Stimulated activated CD4-positive, alpha-beta T cell treated with anti-CD3 and anti-CD28 coated beads, Interleukin-1b, Interleukin-23, amount 100 ng/mL, for 24 hours (primary cell): ENCODE measurements at regions not wholly inside any gene's neighbourhood (a gene's known extent, or its start where the extent isn't known, plus 50 kb on each side); places are given as distances from the start of the nearest gene placed in this dataset.
"Not testable (repeated sequence)": the region's sequence is repeated elsewhere in the genome, so short reads cannot be mapped to it uniquely, and the experiment has no call there.

Experiments
- DNase-seq, 4 experiments: peaks; one replicate each; pipeline ENCODE4 v3.0.0-alpha.2; 2020; ENCODE audit warnings: low read depth in 4 of 4, low spot score in 1 of 4

GRCh38 chr7:93747019-93747418 is 143.5 kb downstream of the TFPI2 start:
- no peak for DNase-seq

GRCh38 chr7:93739424-93739823 is 151.1 kb downstream of the TFPI2 start:
- DNase-seq = no peak

GRCh38 chr7:93737953-93738352 is 152.6 kb downstream of the TFPI2 start:
- DNase-seq = no peak

GRCh38 chr7:93736668-93737369 is 153.7 kb downstream of the TFPI2 start:
- no peak for DNase-seq

GRCh38 chr7:93728292-93728691 is 153.8 kb upstream of the CALCR start:
- no peak for DNase-seq

- DNase-seq = no peak
Observed at GRCh38 chr7:93725954-93726353, 151.4 kb upstream of the CALCR start.

GRCh38 chr7:93723424-93724124 is 149.1 kb upstream of the CALCR start:
- DNase-seq = no peak

GRCh38 chr7:93720106-93720505 is 145.6 kb upstream of the CALCR start:
- DNase-seq = no peak

GRCh38 chr7:93719546-93719945 is 145.0 kb upstream of the CALCR start:
- no peak for DNase-seq

GRCh38 chr7:93717217-93717900 is 142.8 kb upstream of the CALCR start:
- no peak for DNase-seq

- peak in 1 of 4 experiments; percentile 2 for DNase-seq
Observed at GRCh38 chr7:93715234-93715633, 140.7 kb upstream of the CALCR start.

- DNase-seq = no peak
Observed at GRCh38 chr7:93711926-93712325, 137.4 kb upstream of the CALCR start.

- DNase-seq = not testable (repeated sequence)
Observed at GRCh38 chr7:93708255-93708654, 133.7 kb upstream of the CALCR start.

- DNase-seq = no peak
Observed at GRCh38 chr7:93707249-93707648, 132.7 kb upstream of the CALCR start.

GRCh38 chr7:93706162-93706561 is 131.6 kb upstream of the CALCR start:
- not testable (repeated sequence) for DNase-seq

- DNase-seq = no peak
Observed at GRCh38 chr7:93704217-93704616, 129.7 kb upstream of the CALCR start.

GRCh38 chr7:93697901-93698300 is 123.4 kb upstream of the CALCR start:
- no peak for DNase-seq

- DNase-seq = no peak
Observed at GRCh38 chr7:93693796-93694195, 119.3 kb upstream of the CALCR start.

- DNase-seq = no peak
Observed at GRCh38 chr7:93690021-93690420, 115.5 kb upstream of the CALCR start.

- no peak for DNase-seq
Observed at GRCh38 chr7:93678185-93678584, 103.7 kb upstream of the CALCR start.

GRCh38 chr7:93663561-93664299 is 89.2 kb upstream of the CALCR start:
- no peak for DNase-seq
